Vagina (tissue), 2 donors: ENCODE measurements at regions not wholly inside any gene's neighbourhood (a gene's known extent, or its start where the extent isn't known, plus 50 kb on each side); places are given as distances from the start of the nearest gene placed in this dataset.

Source experiments
- POLR2A ChIP-seq, 2 donors: fragments of 450-650 bp; IDR thresholded peaks; one replicate each; pipeline ENCODE4 v1.6.1; 2017; ENCODE audit warnings: antibody characterized with exemption in 2 of 2, mild to moderate bottlenecking in 2 of 2, moderate library complexity in 2 of 2
- TF ChIP-seq, protein P1 (sequence below), 3 experiments: fragments of 450-650 bp in 2 of 3; fragments of 200-600 bp in 1 of 3; sonication (generic) in 1 of 3; IDR thresholded peaks; one replicate each; pipeline ENCODE4 v1.5.1; 2017 to 2019; ENCODE audit warnings: antibody characterized with exemption in 3 of 3, mild to moderate bottlenecking in 2 of 3, moderate library complexity in 2 of 3

GRCh38 chr2:217632043-217632442 lies 370.8 kb downstream of the TNS1 start:
- no peak for TF ChIP-seq POLR2A (IDR thresholded peaks at IDR 0.05)
- TF ChIP-seq, protein P1, sequence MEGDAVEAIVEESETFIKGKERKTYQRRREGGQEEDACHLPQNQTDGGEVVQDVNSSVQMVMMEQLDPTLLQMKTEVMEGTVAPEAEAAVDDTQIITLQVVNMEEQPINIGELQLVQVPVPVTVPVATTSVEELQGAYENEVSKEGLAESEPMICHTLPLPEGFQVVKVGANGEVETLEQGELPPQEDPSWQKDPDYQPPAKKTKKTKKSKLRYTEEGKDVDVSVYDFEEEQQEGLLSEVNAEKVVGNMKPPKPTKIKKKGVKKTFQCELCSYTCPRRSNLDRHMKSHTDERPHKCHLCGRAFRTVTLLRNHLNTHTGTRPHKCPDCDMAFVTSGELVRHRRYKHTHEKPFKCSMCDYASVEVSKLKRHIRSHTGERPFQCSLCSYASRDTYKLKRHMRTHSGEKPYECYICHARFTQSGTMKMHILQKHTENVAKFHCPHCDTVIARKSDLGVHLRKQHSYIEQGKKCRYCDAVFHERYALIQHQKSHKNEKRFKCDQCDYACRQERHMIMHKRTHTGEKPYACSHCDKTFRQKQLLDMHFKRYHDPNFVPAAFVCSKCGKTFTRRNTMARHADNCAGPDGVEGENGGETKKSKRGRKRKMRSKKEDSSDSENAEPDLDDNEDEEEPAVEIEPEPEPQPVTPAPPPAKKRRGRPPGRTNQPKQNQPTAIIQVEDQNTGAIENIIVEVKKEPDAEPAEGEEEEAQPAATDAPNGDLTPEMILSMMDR (IDR thresholded peaks at IDR 0.05), result no peak
